ENCODE measurements at regions not wholly inside any gene's neighbourhood (a gene's known extent, or its start where the extent isn't known, plus 50 kb on each side); places are given as distances from the start of the nearest gene placed in this dataset.

GRCh38 chr16:62760398-62760797 lies 724.2 kb upstream of the CDH8 start:
- H4K20me1 ChIP-seq (ENCODE audit: control insufficient read depth, insufficient read depth, low read depth, low read length), result no peaks in the 10 kb centered on the region
- no peak overlapping the region for H3K27ac ChIP-seq (ENCODE audit: low read depth, low read length)
- no peak overlapping the region for H3K4me3 ChIP-seq (ENCODE audit: low read length)
- H3F3A ChIP-seq (ENCODE audit: control insufficient read depth, insufficient read depth), result no peaks in the 10 kb centered on the region
- no peaks in the 10 kb centered on the region for H3K4me1 ChIP-seq (ENCODE audit: control insufficient read depth, low read length)
- no peaks in the 10 kb centered on the region for H3K79me2 ChIP-seq (ENCODE audit: control insufficient read depth, low read length)
- no peak overlapping the region for H3K4me2 ChIP-seq (ENCODE audit: low read length)
- no peaks in the 10 kb centered on the region for H3K27me3 ChIP-seq (ENCODE audit: control insufficient read depth, low read length)
- H3K36me3 ChIP-seq (ENCODE audit: control insufficient read depth, low read length), result no peaks in the 10 kb centered on the region
- H3K9me2 ChIP-seq (replicated peaks; ENCODE audit: control insufficient read depth, low read length), result no peaks in the 10 kb centered on the region
- no peaks in the 10 kb centered on the region; the same call in 1 of the 2 replicates for H3K9me3 ChIP-seq (ENCODE audit: control insufficient read depth, insufficient read depth, low read length)
- TF ChIP-seq CTCF (IDR thresholded peaks at IDR 0.05; ENCODE audit: low read depth, low read length, poor library complexity, severe bottlenecking) (no peak), EZH2phosphoT487 (IDR thresholded peaks at IDR 0.05; ENCODE audit: borderline replicate concordance, low read length) (no peak)

GRCh38 chr16:62755938-62756337 lies 719.7 kb upstream of the CDH8 start:
- no peaks in the 10 kb centered on the region for H3K36me3 ChIP-seq (ENCODE audit: control insufficient read depth, low read length)
- no peak overlapping the region for H3K4me2 ChIP-seq (ENCODE audit: low read length)
- H3K27ac ChIP-seq (ENCODE audit: low read depth, low read length), result no peak overlapping the region
- H3K9me2 ChIP-seq (replicated peaks; ENCODE audit: control insufficient read depth, low read length), result no peaks in the 10 kb centered on the region
- H3K27me3 ChIP-seq (ENCODE audit: control insufficient read depth, low read length), result no peaks in the 10 kb centered on the region
- H3F3A ChIP-seq (ENCODE audit: control insufficient read depth, insufficient read depth), result no peaks in the 10 kb centered on the region
- no peaks in the 10 kb centered on the region for H3K79me2 ChIP-seq (ENCODE audit: control insufficient read depth, low read length)
- no peaks in the 10 kb centered on the region for H4K20me1 ChIP-seq (ENCODE audit: control insufficient read depth, insufficient read depth, low read depth, low read length)
- H3K9me3 ChIP-seq (ENCODE audit: control insufficient read depth, insufficient read depth, low read length), result no peaks in the 10 kb centered on the region; the same call in 1 of the 2 replicates
- TF ChIP-seq CTCF (IDR thresholded peaks at IDR 0.05; ENCODE audit: low read depth, low read length, poor library complexity, severe bottlenecking) (no peak), EZH2phosphoT487 (IDR thresholded peaks at IDR 0.05; ENCODE audit: borderline replicate concordance, low read length) (no peak)
- no peak overlapping the region for H3K4me3 ChIP-seq (ENCODE audit: low read length)
- no peaks in the 10 kb centered on the region for H3K4me1 ChIP-seq (ENCODE audit: control insufficient read depth, low read length)

- H3F3A ChIP-seq (ENCODE audit: control insufficient read depth, insufficient read depth), result no peaks in the 10 kb centered on the region
- TF ChIP-seq EZH2phosphoT487 (IDR thresholded peaks at IDR 0.05; ENCODE audit: borderline replicate concordance, low read length) (no peak), CTCF (IDR thresholded peaks at IDR 0.05; ENCODE audit: low read depth, low read length, poor library complexity, severe bottlenecking) (no peak)
- no peaks in the 10 kb centered on the region for H3K4me1 ChIP-seq (ENCODE audit: control insufficient read depth, low read length)
- no peak overlapping the region for H3K4me3 ChIP-seq (ENCODE audit: low read length)
- no peaks in the 10 kb centered on the region for H3K9me3 ChIP-seq (ENCODE audit: control insufficient read depth, insufficient read depth, low read length)
- no peaks in the 10 kb centered on the region for H4K20me1 ChIP-seq (ENCODE audit: control insufficient read depth, insufficient read depth, low read depth, low read length)
- no peaks in the 10 kb centered on the region for H3K27me3 ChIP-seq (ENCODE audit: control insufficient read depth, low read length)
- H3K36me3 ChIP-seq (ENCODE audit: control insufficient read depth, low read length), result no peaks in the 10 kb centered on the region
- no peaks in the 10 kb centered on the region for H3K79me2 ChIP-seq (ENCODE audit: control insufficient read depth, low read length)
- no peak overlapping the region for H3K4me2 ChIP-seq (ENCODE audit: low read length)
- H3K9me2 ChIP-seq (replicated peaks; ENCODE audit: control insufficient read depth, low read length), result no peaks in the 10 kb centered on the region
- no peak overlapping the region for H3K27ac ChIP-seq (ENCODE audit: low read depth, low read length)
These were observed 716.6 kb upstream of the CDH8 start for GRCh38 chr16:62752854-62753253.

GRCh38 chr16:62751218-62751617 lies 715.0 kb upstream of the CDH8 start:
- Histone ChIP-seq H3K4me3 (ENCODE audit: low read length) (no peak overlapping the region), H4K20me1 (ENCODE audit: control insufficient read depth, insufficient read depth, low read depth, low read length) (no peaks in the 10 kb centered on the region), H3F3A (ENCODE audit: control insufficient read depth, insufficient read depth) (no peaks in the 10 kb centered on the region), H3K9me2 (replicated peaks; ENCODE audit: control insufficient read depth, low read length) (no peaks in the 10 kb centered on the region), H3K27ac (ENCODE audit: low read depth, low read length) (no peak overlapping the region), H3K4me1 (ENCODE audit: control insufficient read depth, low read length) (no peaks in the 10 kb centered on the region), H3K36me3 (ENCODE audit: control insufficient read depth, low read length) (no peaks in the 10 kb centered on the region), H3K27me3 (ENCODE audit: control insufficient read depth, low read length) (no peaks in the 10 kb centered on the region), H3K9me3 (ENCODE audit: control insufficient read depth, insufficient read depth, low read length) (no peaks in the 10 kb centered on the region), H3K4me2 (ENCODE audit: low read length) (no peak overlapping the region), H3K79me2 (ENCODE audit: control insufficient read depth, low read length) (no peaks in the 10 kb centered on the region)
- no peak for TF ChIP-seq EZH2phosphoT487 (IDR thresholded peaks at IDR 0.05; ENCODE audit: borderline replicate concordance, low read length)
- TF ChIP-seq CTCF (IDR thresholded peaks at IDR 0.05; ENCODE audit: low read depth, low read length, poor library complexity, severe bottlenecking), result no peak

Data from DOHH2 (cell line).